GM20000 (cell line): ENCODE measurements at regions not wholly inside any gene's neighbourhood (a gene's known extent, or its start where the extent isn't known, plus 50 kb on each side); places are given as distances from the start of the nearest gene placed in this dataset.

Experiments used
- DNase-seq: peaks from one replicate; pipeline ENCODE4 v3.0.0; 2012; ENCODE audit warnings: low spot score
- CTCF ChIP-seq: IDR thresholded peaks from 2 replicates; pipeline ENCODE4 v1.5.1; 2012; ENCODE audit warnings: mild to moderate bottlenecking, control low read depth; ENCODE audit errors: extremely low read depth, missing control alignments

DNA sequence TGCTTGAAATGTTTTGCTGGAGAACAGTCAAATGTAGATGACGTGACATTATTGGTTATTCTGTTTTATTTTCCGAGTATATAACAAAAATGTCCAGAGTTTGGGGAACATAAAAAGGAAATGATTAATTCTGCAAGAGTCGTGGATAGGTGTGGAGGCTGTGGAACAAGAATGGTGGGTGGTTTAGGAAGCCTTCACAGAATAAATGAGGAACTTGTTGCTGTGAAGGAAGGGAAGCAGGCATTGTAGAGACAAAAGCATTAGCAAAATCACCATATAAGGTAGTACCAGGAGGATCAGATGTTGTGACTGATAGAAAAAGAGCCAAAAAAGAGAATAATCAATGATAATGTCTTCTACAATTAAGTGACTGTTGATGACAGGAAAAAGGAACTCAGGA, 66.2 kb upstream of the CNTLN start:
- DNase-seq, result no peak
- no peak for TF ChIP-seq CTCF

DNA sequence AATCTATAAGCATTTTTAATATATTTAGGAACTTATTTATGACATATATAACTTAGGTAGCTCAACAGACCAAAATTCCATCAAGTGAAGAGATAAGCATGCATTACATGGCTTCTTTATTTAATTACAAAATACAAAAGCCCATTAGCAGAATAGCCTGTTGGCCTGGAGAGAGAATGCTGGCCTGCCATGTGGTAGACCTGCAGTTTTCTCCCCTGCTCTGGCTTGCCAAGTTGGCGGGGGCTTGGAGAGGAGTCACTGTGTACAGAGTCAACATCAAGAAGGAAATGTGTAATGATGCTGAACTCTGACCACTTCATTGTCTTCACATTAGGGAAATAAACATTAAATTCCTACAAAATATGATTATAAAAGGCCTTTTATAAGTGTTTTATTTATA, 69.8 kb upstream of the CNTLN start:
- DNase-seq, result no peak
- TF ChIP-seq CTCF, result no peak

- DNase-seq, result no peak
- TF ChIP-seq CTCF, result no peak
Measured at GRCh38 chr9:17064558-17064957, 70.3 kb upstream of the CNTLN start.

GRCh38 chr9:17063535-17064135, 71.2 kb upstream of the CNTLN start:
- peak; percentile 79 for TF ChIP-seq CTCF
- peak; percentile 37 for DNase-seq

- no peak for DNase-seq
- no peak for TF ChIP-seq CTCF
Measured at GRCh38 chr9:17062497-17062896, 72.3 kb upstream of the CNTLN start.

GRCh38 chr9:17060450-17060849, 74.4 kb upstream of the CNTLN start:
- TF ChIP-seq CTCF, result no peak
- no peak for DNase-seq

DNA sequence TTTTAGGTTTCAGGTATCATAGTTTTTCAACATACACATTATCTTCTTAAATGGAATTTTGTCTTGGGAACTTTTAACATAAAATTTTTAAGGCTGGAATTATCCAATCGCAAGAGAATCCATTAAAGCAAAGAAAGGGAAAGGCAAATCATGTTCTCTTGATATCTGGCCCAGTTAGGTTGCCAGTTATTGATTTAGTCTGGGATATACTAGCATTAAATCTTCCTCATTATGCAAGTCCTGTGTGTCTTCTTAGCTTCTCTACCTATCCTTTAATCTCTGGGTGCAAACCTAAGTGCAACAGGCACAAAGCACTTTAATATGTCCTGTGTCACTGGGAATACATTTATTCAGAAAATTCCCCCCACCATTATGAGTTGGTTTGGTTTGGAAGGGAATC, 75.4 kb upstream of the CNTLN start:
- no peak for TF ChIP-seq CTCF
- DNase-seq, result no peak

DNA sequence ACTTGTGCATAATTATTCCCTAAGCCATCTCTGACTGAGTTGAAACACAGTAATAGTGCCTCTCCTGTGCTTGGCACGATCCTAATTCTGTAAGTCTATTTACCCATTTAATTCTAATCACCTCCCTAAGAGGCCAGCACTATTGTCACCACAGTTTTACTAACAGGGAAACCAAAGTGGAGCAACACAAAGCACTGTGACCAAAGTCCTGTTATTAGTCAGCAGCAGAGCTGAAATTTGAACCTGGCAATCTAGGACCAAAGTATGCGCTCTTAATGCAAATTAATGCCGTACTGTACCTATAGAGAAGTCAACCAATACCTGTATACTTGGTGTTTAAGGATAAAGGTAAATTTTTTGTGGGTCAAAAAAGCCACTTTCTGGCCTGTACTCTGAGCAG, 77.1 kb upstream of the CNTLN start:
- no peak for TF ChIP-seq CTCF
- no peak for DNase-seq
